ENCODE measurements at regions not wholly inside any gene's neighbourhood (a gene's known extent, or its start where the extent isn't known, plus 50 kb on each side); places are given as distances from the start of the nearest gene placed in this dataset.

DNA sequence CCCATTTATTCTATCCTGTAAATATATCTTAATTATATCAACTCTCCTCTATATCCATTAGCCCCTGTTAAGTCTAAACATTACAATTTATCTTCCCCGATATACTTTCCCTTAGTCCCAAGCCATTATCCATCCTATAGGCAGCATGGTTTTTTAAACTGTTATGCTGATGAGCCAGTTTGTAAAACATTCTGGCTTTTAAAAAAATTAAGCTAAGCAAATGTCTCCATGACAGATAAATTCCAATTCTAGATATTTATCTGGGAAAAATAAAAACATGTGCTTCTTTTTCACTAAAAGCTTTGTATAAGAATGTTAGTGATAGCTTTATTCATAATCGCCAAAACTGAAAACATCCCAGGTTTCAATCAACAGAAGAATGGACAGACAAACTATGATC lies 183.2 kb upstream of the GNAI1 start:
- TF ChIP-seq, protein P1, sequence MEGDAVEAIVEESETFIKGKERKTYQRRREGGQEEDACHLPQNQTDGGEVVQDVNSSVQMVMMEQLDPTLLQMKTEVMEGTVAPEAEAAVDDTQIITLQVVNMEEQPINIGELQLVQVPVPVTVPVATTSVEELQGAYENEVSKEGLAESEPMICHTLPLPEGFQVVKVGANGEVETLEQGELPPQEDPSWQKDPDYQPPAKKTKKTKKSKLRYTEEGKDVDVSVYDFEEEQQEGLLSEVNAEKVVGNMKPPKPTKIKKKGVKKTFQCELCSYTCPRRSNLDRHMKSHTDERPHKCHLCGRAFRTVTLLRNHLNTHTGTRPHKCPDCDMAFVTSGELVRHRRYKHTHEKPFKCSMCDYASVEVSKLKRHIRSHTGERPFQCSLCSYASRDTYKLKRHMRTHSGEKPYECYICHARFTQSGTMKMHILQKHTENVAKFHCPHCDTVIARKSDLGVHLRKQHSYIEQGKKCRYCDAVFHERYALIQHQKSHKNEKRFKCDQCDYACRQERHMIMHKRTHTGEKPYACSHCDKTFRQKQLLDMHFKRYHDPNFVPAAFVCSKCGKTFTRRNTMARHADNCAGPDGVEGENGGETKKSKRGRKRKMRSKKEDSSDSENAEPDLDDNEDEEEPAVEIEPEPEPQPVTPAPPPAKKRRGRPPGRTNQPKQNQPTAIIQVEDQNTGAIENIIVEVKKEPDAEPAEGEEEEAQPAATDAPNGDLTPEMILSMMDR (conservative IDR thresholded peaks at IDR 0.05) = no peak
- TF ChIP-seq EZH2 (IDR thresholded peaks at IDR 0.05; ENCODE audit: low read depth) = no peak
